GM23338 (cell line): ENCODE measurements at regions not wholly inside any gene's neighbourhood (a gene's known extent, or its start where the extent isn't known, plus 50 kb on each side); places are given as distances from the start of the nearest gene placed in this dataset.
"Not testable (repeated sequence)": the region's sequence is repeated elsewhere in the genome, so short reads cannot be mapped to it uniquely, and the experiment has no call there.

ENCODE experiments used
- ATAC-seq: fragments of 200-7000 bp; cut with Tn5 transposase; 3 replicates; pipeline ENCODE4 v1.9.1; 2020
- DNase-seq: peaks from one replicate; pipeline ENCODE4 v3.0.0-alpha.2; 2015; ENCODE audit warnings: low spot score
- H2AFZ ChIP-seq: fragments of 200-600 bp; sonication (generic); 2 replicates; pipeline ENCODE4 v1.8.0; 2016; ENCODE audit warnings: antibody characterized with exemption, mild to moderate bottlenecking, moderate library complexity
- H3F3A ChIP-seq: fragments of 200-600 bp; sonication (generic); replicated peaks from 2 replicates; pipeline ENCODE4 v1.8.0; 2017; ENCODE audit warnings: antibody characterized with exemption, mixed run types, low read depth
- H3K27ac ChIP-seq: fragments of 200-600 bp; sonication (generic); 2 replicates; pipeline ENCODE4 v1.6.1; 2016; ENCODE audit warnings: low read depth
- H3K27me3 ChIP-seq: fragments of 200-600 bp; sonication (generic); 2 replicates; pipeline ENCODE4 v1.8.0; 2016; ENCODE audit warnings: mild to moderate bottlenecking, mixed run types, moderate library complexity; ENCODE audit not compliant: insufficient read depth
- H3K36me3 ChIP-seq: fragments of 200-600 bp; sonication (generic); 2 replicates; pipeline ENCODE4 v1.8.0; 2016; ENCODE audit warnings: mild to moderate bottlenecking; ENCODE audit not compliant: insufficient read depth
- H3K4me1 ChIP-seq: fragments of 200-600 bp; sonication (generic); 2 replicates; pipeline ENCODE4 v1.8.0; 2016; ENCODE audit warnings: mild to moderate bottlenecking, moderate library complexity; ENCODE audit not compliant: insufficient read depth
- H3K4me2 ChIP-seq: fragments of 200-600 bp; sonication (generic); 2 replicates; pipeline ENCODE4 v1.7.1; 2017; ENCODE audit warnings: mixed run types
- H3K4me3 ChIP-seq: fragments of 200-600 bp; sonication (generic); 2 replicates; pipeline ENCODE4 v1.6.1; 2016; ENCODE audit warnings: mixed run types
- H3K79me2 ChIP-seq: fragments of 200-600 bp; sonication (generic); replicated peaks from 2 replicates; pipeline ENCODE4 v1.8.0; 2017; ENCODE audit warnings: mild to moderate bottlenecking; ENCODE audit not compliant: insufficient read depth
- H3K9me2 ChIP-seq: fragments of 200-600 bp; sonication (generic); 2 replicates; pipeline ENCODE4 v1.8.0; 2017; ENCODE audit not compliant: insufficient read depth
- H4K20me1 ChIP-seq: fragments of 200-600 bp; sonication (generic); replicated peaks from 2 replicates; pipeline ENCODE4 v1.8.0; 2017; ENCODE audit warnings: mild to moderate bottlenecking; ENCODE audit not compliant: insufficient read depth
- H3K27ac Mint-ChIP-seq: 2 replicates; pipeline ENCODE4 v1.8.0; 2020; ENCODE audit warnings: inconsistent platforms, mild to moderate bottlenecking, moderate library complexity, mixed read lengths
- H3K27me3 Mint-ChIP-seq: 3 replicates; pipeline ENCODE4 v1.8.0; 2022; ENCODE audit warnings: low read depth, mild to moderate bottlenecking, moderate library complexity, mixed read lengths, inconsistent platforms; ENCODE audit not compliant: insufficient read depth, poor library complexity
- H3K36me3 Mint-ChIP-seq: 3 replicates; pipeline ENCODE4 v1.8.0; 2021; ENCODE audit warnings: low read depth, mild to moderate bottlenecking, inconsistent platforms, moderate library complexity, mixed read lengths
- H3K4me1 Mint-ChIP-seq: 3 replicates; pipeline ENCODE4 v1.8.0; 2020; ENCODE audit warnings: mild to moderate bottlenecking, inconsistent platforms, mixed read lengths
- H3K4me3 Mint-ChIP-seq: 3 replicates; pipeline ENCODE4 v1.8.0; 2021; ENCODE audit warnings: moderate library complexity, mild to moderate bottlenecking, inconsistent platforms, mixed read lengths
- H3K9me3 Mint-ChIP-seq: 3 replicates; pipeline ENCODE4 v1.8.0; 2020; ENCODE audit warnings: moderate library complexity, mild to moderate bottlenecking, inconsistent platforms, mixed read lengths
- CTCF ChIP-seq, 2 experiments: fragments of 200-600 bp in 1 of 2; sonication (generic) in 1 of 2; conservative IDR thresholded peaks; 2 replicates each; pipeline versions ENCODE4 v1.5.1 to v1.6.1; 2016 to 2017; ENCODE audit warnings: antibody characterized with exemption in 2 of 2, low read depth in 2 of 2, mild to moderate bottlenecking in 2 of 2, moderate library complexity in 1 of 2

- H3F3A ChIP-seq, H3K27me3 Mint-ChIP-seq, H3K4me3 ChIP-seq, H3K36me3 ChIP-seq, H3K4me3 Mint-ChIP-seq, H3K79me2 ChIP-seq, H3K36me3 Mint-ChIP-seq, H3K27ac Mint-ChIP-seq, H3K4me1 Mint-ChIP-seq, H3K27me3 ChIP-seq, H3K9me2 ChIP-seq, H3K27ac ChIP-seq, H3K4me1 ChIP-seq, H4K20me1 ChIP-seq, H3K9me3 Mint-ChIP-seq: not testable (repeated sequence)
- 0 out of 2 replicates have a peak overlapping the region, but pooled peaks have one; percentile 21 for H3K4me2 ChIP-seq
- ATAC-seq (peak; percentile 74), DNase-seq (peak; percentile 35)
- peak overlapping the region; percentile 72; the same call in 1 of the 2 replicates for H2AFZ ChIP-seq
These were observed 240.1 kb downstream of the ZNF92 start for GRCh38 chr7:65613644-65614289.

GRCh38 chr7:65616111-65616510 lies 242.5 kb downstream of the ZNF92 start:
- not testable (repeated sequence) for H2AFZ ChIP-seq, H3F3A ChIP-seq, DNase-seq, H3K9me2 ChIP-seq, H3K27ac Mint-ChIP-seq, H3K4me1 ChIP-seq, H4K20me1 ChIP-seq, H3K4me3 Mint-ChIP-seq, H3K79me2 ChIP-seq, H3K4me3 ChIP-seq, ATAC-seq, H3K4me2 ChIP-seq, H3K9me3 Mint-ChIP-seq, H3K36me3 Mint-ChIP-seq, H3K36me3 ChIP-seq, H3K4me1 Mint-ChIP-seq, H3K27me3 ChIP-seq, H3K27me3 Mint-ChIP-seq, H3K27ac ChIP-seq

GRCh38 chr7:65620216-65620615 lies 246.6 kb downstream of the ZNF92 start:
- not testable (repeated sequence) for H3K9me3 Mint-ChIP-seq, H3K4me1 ChIP-seq, H4K20me1 ChIP-seq, H2AFZ ChIP-seq, H3K36me3 Mint-ChIP-seq, H3K79me2 ChIP-seq, H3K4me3 Mint-ChIP-seq, H3K27me3 ChIP-seq, H3K9me2 ChIP-seq, H3F3A ChIP-seq, H3K4me2 ChIP-seq, H3K27ac ChIP-seq, H3K36me3 ChIP-seq, H3K27me3 Mint-ChIP-seq, H3K27ac Mint-ChIP-seq, ATAC-seq, H3K4me3 ChIP-seq, DNase-seq
- H3K4me1 Mint-ChIP-seq, result peaks cover 18% of the 10 kb centered on the region

- DNase-seq (peak; percentile 31), ATAC-seq (peak; percentile 82)
- H3K36me3 Mint-ChIP-seq, H3K9me2 ChIP-seq, H2AFZ ChIP-seq, H3K4me3 ChIP-seq, H3K27ac Mint-ChIP-seq, H3K4me2 ChIP-seq, H3K79me2 ChIP-seq, H3K36me3 ChIP-seq, H3K27ac ChIP-seq, H3K27me3 ChIP-seq, H3K4me3 Mint-ChIP-seq, H3F3A ChIP-seq, H4K20me1 ChIP-seq, H3K9me3 Mint-ChIP-seq, H3K27me3 Mint-ChIP-seq, H3K4me1 ChIP-seq: not testable (repeated sequence)
- peaks cover 22% of the 10 kb centered on the region for H3K4me1 Mint-ChIP-seq
- TF ChIP-seq CTCF (conservative IDR thresholded peaks at IDR 0.05; ENCODE audit: low read depth in 2 of 2), result peak; percentile 53 to 68
These were observed 248.0 kb downstream of the ZNF92 start for GRCh38 chr7:65621580-65622201.

- not testable (repeated sequence) for H3F3A ChIP-seq
- ATAC-seq, result peak; percentile 39; the same call in 1 of the 3 replicates
These were observed 241.6 kb upstream of the VKORC1L1 start for GRCh38 chr7:65631236-65631635.

More at GRCh38 chr7:65631236-65631635, 241.6 kb upstream of the VKORC1L1 start:
- H2AFZ ChIP-seq, H3K27ac ChIP-seq, H3K4me2 ChIP-seq, H3K4me1 Mint-ChIP-seq, H3K36me3 ChIP-seq, H3K27me3 Mint-ChIP-seq, DNase-seq, H3K79me2 ChIP-seq, H4K20me1 ChIP-seq, H3K9me3 Mint-ChIP-seq, H3K4me1 ChIP-seq, H3K4me3 ChIP-seq, H3K27me3 ChIP-seq, H3K27ac Mint-ChIP-seq, H3K4me3 Mint-ChIP-seq, H3K9me2 ChIP-seq, H3K36me3 Mint-ChIP-seq: not testable (repeated sequence)
